ENCODE measurements at regions not wholly inside any gene's neighbourhood (a gene's known extent, or its start where the extent isn't known, plus 50 kb on each side); places are given as distances from the start of the nearest gene placed in this dataset.
"Not testable (repeated sequence)": the region's sequence is repeated elsewhere in the genome, so short reads cannot be mapped to it uniquely, and the experiment has no call there.

DNA sequence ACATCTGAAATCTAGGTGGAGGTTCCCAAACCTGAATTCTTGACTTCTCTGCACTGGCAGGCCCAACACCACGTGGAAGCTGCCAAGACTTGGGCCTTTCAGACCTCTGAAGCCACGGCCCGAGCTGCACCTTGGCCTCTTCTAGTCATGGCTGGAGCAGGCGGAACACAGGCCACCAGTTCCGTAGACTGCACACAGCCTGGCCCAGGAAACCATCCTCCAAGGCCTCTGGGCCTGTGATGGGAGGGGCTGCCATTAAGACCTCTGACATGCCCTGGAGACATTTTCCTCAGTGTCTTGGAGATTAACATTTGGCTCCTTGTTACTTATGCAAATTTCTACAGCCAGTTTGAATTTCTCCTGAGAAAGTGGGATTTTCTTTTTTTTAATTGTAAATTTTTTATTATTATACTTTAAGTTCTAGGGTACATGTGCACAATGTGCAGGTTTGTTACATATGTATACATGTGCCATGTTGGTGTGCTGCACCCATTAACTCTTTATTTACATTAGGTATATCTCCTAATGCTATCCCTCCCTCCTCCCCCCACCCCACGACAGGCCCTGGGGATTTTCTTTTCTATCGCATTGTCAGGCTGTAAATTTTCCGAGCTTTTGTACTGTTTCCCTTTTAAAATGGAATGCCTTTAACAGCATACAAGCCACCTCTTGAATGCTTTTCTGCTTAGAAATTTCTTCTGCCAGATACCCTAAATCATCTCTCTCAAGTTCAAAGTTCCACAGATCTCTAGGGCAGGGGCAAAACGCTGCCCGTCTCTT is 492.9 kb upstream of the ARPP21 start:
- not testable (repeated sequence) for H3K4me1 ChIP-seq (ENCODE audit: control insufficient read depth, insufficient read depth, low read length, unreplicated experiment); H3K36me3 ChIP-seq (ENCODE audit: insufficient read depth, low read length); H3K27me3 ChIP-seq (ENCODE audit: insufficient read depth, low read length); H2AFZ ChIP-seq (ENCODE audit: low read length, unreplicated experiment); H3K79me2 ChIP-seq (ENCODE audit: control insufficient read depth, insufficient read depth, low read length, unreplicated experiment); H3K4me3 ChIP-seq (ENCODE audit: low read depth, low read length); H3K27ac ChIP-seq (ENCODE audit: low read depth, low read length)

- Histone ChIP-seq H3K4me1 (ENCODE audit: control insufficient read depth, insufficient read depth, low read length, unreplicated experiment) (peaks cover 6% of the 10 kb centered on the region), H3K36me3 (ENCODE audit: insufficient read depth, low read length) (no peaks in the 10 kb centered on the region), H3K79me2 (ENCODE audit: control insufficient read depth, insufficient read depth, low read length, unreplicated experiment) (no peaks in the 10 kb centered on the region), H3K4me3 (ENCODE audit: low read depth, low read length) (no peak overlapping the region), H3K27ac (ENCODE audit: low read depth, low read length) (peak overlapping the region; percentile 58; the same call in 1 of the 2 replicates), H2AFZ (ENCODE audit: low read length, unreplicated experiment) (no peak overlapping the region), H3K27me3 (ENCODE audit: insufficient read depth, low read length) (no peaks in the 10 kb centered on the region)
These were observed 455.2 kb upstream of the ARPP21 start for GRCh38 chr3:35183927-35184675.

DNA sequence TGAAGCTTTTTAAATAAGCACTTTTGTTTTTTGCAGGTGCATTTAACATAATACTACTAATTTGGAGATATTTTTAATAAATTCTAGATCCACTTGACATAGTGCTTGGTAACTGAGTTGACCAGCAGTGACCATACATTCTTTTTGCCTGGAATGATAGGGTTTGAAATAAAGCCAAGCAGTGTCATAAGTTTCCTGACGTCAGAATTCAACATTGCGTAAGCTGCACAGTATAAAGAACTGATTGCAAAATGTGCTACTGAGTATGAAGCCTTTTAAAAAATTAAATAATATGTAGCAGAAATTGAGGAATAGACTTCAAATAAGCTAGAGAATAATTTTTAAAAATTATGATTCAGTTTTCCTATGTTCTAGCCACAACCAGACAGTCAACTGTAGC is 454.6 kb upstream of the ARPP21 start:
- peaks cover 6% of the 10 kb centered on the region for H3K4me1 ChIP-seq (ENCODE audit: control insufficient read depth, insufficient read depth, low read length, unreplicated experiment)
- H3K27ac ChIP-seq (ENCODE audit: low read depth, low read length), result peak overlapping the region; percentile 58; the same call in 1 of the 2 replicates
- H3K79me2 ChIP-seq (ENCODE audit: control insufficient read depth, insufficient read depth, low read length, unreplicated experiment), result no peaks in the 10 kb centered on the region
- H3K4me3 ChIP-seq (ENCODE audit: low read depth, low read length), result no peak overlapping the region
- H3K36me3 ChIP-seq (ENCODE audit: insufficient read depth, low read length), result no peaks in the 10 kb centered on the region
- no peak overlapping the region for H2AFZ ChIP-seq (ENCODE audit: low read length, unreplicated experiment)
- H3K27me3 ChIP-seq (ENCODE audit: insufficient read depth, low read length), result no peaks in the 10 kb centered on the region

DNA sequence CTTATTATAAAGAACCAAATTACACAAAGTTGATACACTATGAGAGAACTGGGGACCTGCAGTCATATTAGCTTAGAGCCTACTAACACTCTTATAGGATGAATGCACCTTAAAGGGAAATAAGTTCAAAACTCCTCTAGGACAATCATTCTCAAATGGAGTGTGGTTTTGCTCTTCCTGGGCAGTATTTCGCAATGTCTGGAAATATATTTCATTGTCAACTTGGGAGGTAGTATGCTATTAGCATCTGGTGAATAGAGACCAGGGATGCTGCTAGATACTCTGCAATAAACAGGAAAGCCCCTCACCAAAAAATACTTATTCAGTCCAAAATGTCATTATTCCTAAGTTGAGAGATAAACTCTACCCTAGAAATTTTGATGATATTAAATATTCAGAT is 451.4 kb upstream of the ARPP21 start:
- Histone ChIP-seq H3K4me1 (ENCODE audit: control insufficient read depth, insufficient read depth, low read length, unreplicated experiment) (peaks cover 6% of the 10 kb centered on the region), H2AFZ (ENCODE audit: low read length, unreplicated experiment) (no peak overlapping the region), H3K27ac (ENCODE audit: low read depth, low read length) (no peak overlapping the region), H3K36me3 (ENCODE audit: insufficient read depth, low read length) (no peaks in the 10 kb centered on the region), H3K79me2 (ENCODE audit: control insufficient read depth, insufficient read depth, low read length, unreplicated experiment) (no peaks in the 10 kb centered on the region), H3K4me3 (ENCODE audit: low read depth, low read length) (no peak overlapping the region), H3K27me3 (ENCODE audit: insufficient read depth, low read length) (no peaks in the 10 kb centered on the region)

DNA sequence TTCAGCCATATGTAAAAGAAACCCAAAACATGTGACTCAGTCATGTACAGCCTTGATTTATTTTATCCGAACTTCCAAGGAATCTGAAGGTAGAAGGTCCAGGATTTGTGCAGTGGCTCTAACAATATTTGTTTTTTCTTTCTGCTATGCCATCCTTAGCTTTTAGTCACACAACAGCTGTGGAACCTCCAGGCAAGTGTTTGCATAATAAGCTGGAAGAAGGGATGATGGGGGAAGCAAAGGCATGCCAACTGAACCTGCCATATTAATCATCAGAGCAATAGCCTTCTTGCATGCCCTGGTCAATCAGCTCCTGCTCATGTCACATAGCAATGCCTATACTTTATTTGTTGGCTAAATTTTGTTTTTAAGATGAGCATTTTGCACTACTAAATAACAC is 444.7 kb upstream of the ARPP21 start:
- Histone ChIP-seq H3K4me3 (ENCODE audit: low read depth, low read length) (no peak overlapping the region), H3K36me3 (ENCODE audit: insufficient read depth, low read length) (no peaks in the 10 kb centered on the region), H3K4me1 (ENCODE audit: control insufficient read depth, insufficient read depth, low read length, unreplicated experiment) (no peaks in the 10 kb centered on the region), H3K27me3 (ENCODE audit: insufficient read depth, low read length) (no peaks in the 10 kb centered on the region), H2AFZ (ENCODE audit: low read length, unreplicated experiment) (no peak overlapping the region), H3K79me2 (ENCODE audit: control insufficient read depth, insufficient read depth, low read length, unreplicated experiment) (no peaks in the 10 kb centered on the region), H3K27ac (ENCODE audit: low read depth, low read length) (no peak overlapping the region)

DNA sequence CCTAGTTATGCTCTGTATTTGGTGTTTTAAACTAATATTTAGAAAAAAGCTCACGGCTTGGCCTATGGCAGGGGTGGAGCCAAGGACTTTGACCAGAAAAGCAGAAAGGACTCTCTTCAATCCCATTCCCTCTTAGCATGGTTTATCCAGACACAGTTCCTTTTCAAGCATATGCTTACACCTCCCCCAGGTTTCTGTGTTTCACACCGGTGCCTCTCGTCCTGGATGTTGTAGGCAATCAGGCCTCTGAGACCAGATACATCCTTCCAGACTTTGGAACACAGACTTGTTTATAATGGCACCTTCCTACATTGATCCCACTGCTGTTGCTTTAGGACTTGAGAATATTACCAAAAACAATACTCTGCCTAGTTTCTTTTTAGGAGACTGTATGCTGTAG is 440.5 kb upstream of the ARPP21 start:
- H3K79me2 ChIP-seq (ENCODE audit: control insufficient read depth, insufficient read depth, low read length, unreplicated experiment), result no peaks in the 10 kb centered on the region
- H3K4me1 ChIP-seq (ENCODE audit: control insufficient read depth, insufficient read depth, low read length, unreplicated experiment), result no peaks in the 10 kb centered on the region
- no peak overlapping the region for H3K4me3 ChIP-seq (ENCODE audit: low read depth, low read length)
- H3K27me3 ChIP-seq (ENCODE audit: insufficient read depth, low read length), result no peaks in the 10 kb centered on the region
- no peaks in the 10 kb centered on the region for H3K36me3 ChIP-seq (ENCODE audit: insufficient read depth, low read length)
- H3K27ac ChIP-seq (ENCODE audit: low read depth, low read length), result no peak overlapping the region
- H2AFZ ChIP-seq (ENCODE audit: low read length, unreplicated experiment), result no peak overlapping the region

GRCh38 chr3:35200056-35200455 is 439.3 kb upstream of the ARPP21 start:
- Histone ChIP-seq H3K79me2 (ENCODE audit: control insufficient read depth, insufficient read depth, low read length, unreplicated experiment) (no peaks in the 10 kb centered on the region), H3K36me3 (ENCODE audit: insufficient read depth, low read length) (no peaks in the 10 kb centered on the region), H3K27me3 (ENCODE audit: insufficient read depth, low read length) (no peaks in the 10 kb centered on the region), H3K27ac (ENCODE audit: low read depth, low read length) (no peak overlapping the region), H3K4me1 (ENCODE audit: control insufficient read depth, insufficient read depth, low read length, unreplicated experiment) (no peaks in the 10 kb centered on the region), H3K4me3 (ENCODE audit: low read depth, low read length) (no peak overlapping the region), H2AFZ (ENCODE audit: low read length, unreplicated experiment) (no peak overlapping the region)

- Histone ChIP-seq H3K4me3 (ENCODE audit: low read depth, low read length) (no peak overlapping the region), H3K36me3 (ENCODE audit: insufficient read depth, low read length) (no peaks in the 10 kb centered on the region), H3K27ac (ENCODE audit: low read depth, low read length) (no peak overlapping the region), H3K79me2 (ENCODE audit: control insufficient read depth, insufficient read depth, low read length, unreplicated experiment) (no peaks in the 10 kb centered on the region), H2AFZ (ENCODE audit: low read length, unreplicated experiment) (no peak overlapping the region), H3K27me3 (ENCODE audit: insufficient read depth, low read length) (no peaks in the 10 kb centered on the region), H3K4me1 (ENCODE audit: control insufficient read depth, insufficient read depth, low read length, unreplicated experiment) (no peaks in the 10 kb centered on the region)
These were observed 438.1 kb upstream of the ARPP21 start for GRCh38 chr3:35201211-35201610.

- Histone ChIP-seq H3K4me1 (ENCODE audit: control insufficient read depth, insufficient read depth, low read length, unreplicated experiment) (no peaks in the 10 kb centered on the region), H3K36me3 (ENCODE audit: insufficient read depth, low read length) (no peaks in the 10 kb centered on the region), H3K27me3 (ENCODE audit: insufficient read depth, low read length) (no peaks in the 10 kb centered on the region), H3K27ac (ENCODE audit: low read depth, low read length) (no peak overlapping the region), H2AFZ (ENCODE audit: low read length, unreplicated experiment) (no peak overlapping the region), H3K79me2 (ENCODE audit: control insufficient read depth, insufficient read depth, low read length, unreplicated experiment) (no peaks in the 10 kb centered on the region), H3K4me3 (ENCODE audit: low read depth, low read length) (no peak overlapping the region)
These were observed 423.5 kb upstream of the ARPP21 start for GRCh38 chr3:35215525-35216500.

DNA sequence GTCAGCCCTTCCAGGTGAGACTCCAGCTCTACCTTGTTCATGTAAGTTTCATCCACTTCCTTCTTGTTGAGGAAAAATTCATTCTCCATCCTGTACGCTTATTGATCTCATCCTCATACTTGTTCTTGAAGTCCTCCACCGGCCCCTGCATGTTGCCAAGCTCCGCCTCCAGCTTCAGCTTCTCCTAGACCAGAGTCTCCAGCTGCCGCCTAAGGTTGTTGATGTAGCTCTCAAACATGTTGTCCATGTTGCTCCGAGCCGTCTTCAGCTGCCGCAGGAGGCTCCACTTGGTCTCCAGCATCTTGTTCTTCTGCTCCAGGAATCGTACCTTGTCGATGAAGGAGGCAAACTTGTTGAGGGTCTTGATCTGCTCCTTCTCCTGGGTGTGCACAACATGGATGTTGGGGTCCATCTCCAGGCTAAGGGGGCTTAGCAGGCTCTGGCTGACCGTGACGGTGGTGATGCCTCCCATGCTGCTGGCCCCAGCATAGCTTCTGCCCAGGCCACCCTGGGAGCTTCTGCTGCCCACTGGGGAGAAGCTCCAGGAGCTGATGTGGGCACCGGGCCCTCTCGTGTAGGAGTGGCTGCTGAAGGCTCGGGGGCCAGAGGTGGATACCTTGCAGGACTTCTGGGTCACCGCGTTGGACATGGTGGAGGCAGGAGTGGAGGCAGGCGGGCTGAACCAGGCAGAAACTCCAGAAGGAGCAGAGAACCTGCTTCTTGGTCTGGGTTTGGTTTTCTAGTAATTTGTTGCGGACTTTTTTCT is 422.6 kb upstream of the ARPP21 start:
- Histone ChIP-seq H3K4me1 (ENCODE audit: control insufficient read depth, insufficient read depth, low read length, unreplicated experiment) (no peaks in the 10 kb centered on the region), H3K27ac (ENCODE audit: low read depth, low read length) (no peak overlapping the region), H3K36me3 (ENCODE audit: insufficient read depth, low read length) (no peaks in the 10 kb centered on the region), H3K4me3 (ENCODE audit: low read depth, low read length) (no peak overlapping the region), H2AFZ (ENCODE audit: low read length, unreplicated experiment) (no peak overlapping the region), H3K27me3 (ENCODE audit: insufficient read depth, low read length) (no peaks in the 10 kb centered on the region), H3K79me2 (ENCODE audit: control insufficient read depth, insufficient read depth, low read length, unreplicated experiment) (no peaks in the 10 kb centered on the region)
